ENCODE measurements at regions not wholly inside any gene's neighbourhood (a gene's known extent, or its start where the extent isn't known, plus 50 kb on each side); places are given as distances from the start of the nearest gene placed in this dataset.

GRCh38 chr18:78738076-78738690 is 241.4 kb upstream of the SALL3 start:
- TF ChIP-seq SIN3A (IDR thresholded peaks at IDR 0.05; ENCODE audit: borderline replicate concordance, insufficient read depth, low read length) (no peak), TAF1 (IDR thresholded peaks at IDR 0.05; ENCODE audit: borderline replicate concordance, insufficient read depth, low read length) (no peak), POLR2AphosphoS5 (IDR thresholded peaks at IDR 0.05; ENCODE audit: low read depth, low read length) (no peak), REST (IDR thresholded peaks at IDR 0.05; ENCODE audit: insufficient read depth in 1 of 2, low read depth in 2 of 2, low read length in 2 of 2) (no peak), FOXP2 (optimal IDR thresholded peaks at IDR 0.05; ENCODE audit: borderline replicate concordance, extremely low read depth, extremely low read length, insufficient read depth) (no peak)

GRCh38 chr18:78739115-78739514 is 240.5 kb upstream of the SALL3 start:
- TF ChIP-seq REST (IDR thresholded peaks at IDR 0.05; ENCODE audit: insufficient read depth in 1 of 2, low read depth in 2 of 2, low read length in 2 of 2) (no peak), POLR2AphosphoS5 (IDR thresholded peaks at IDR 0.05; ENCODE audit: low read depth, low read length) (no peak), SIN3A (IDR thresholded peaks at IDR 0.05; ENCODE audit: borderline replicate concordance, insufficient read depth, low read length) (no peak), TAF1 (IDR thresholded peaks at IDR 0.05; ENCODE audit: borderline replicate concordance, insufficient read depth, low read length) (no peak), FOXP2 (optimal IDR thresholded peaks at IDR 0.05; ENCODE audit: borderline replicate concordance, extremely low read depth, extremely low read length, insufficient read depth) (no peak)

- no peak for TF ChIP-seq POLR2AphosphoS5 (IDR thresholded peaks at IDR 0.05; ENCODE audit: low read depth, low read length)
- no peak for TF ChIP-seq FOXP2 (optimal IDR thresholded peaks at IDR 0.05; ENCODE audit: borderline replicate concordance, extremely low read depth, extremely low read length, insufficient read depth)
- TF ChIP-seq SIN3A (IDR thresholded peaks at IDR 0.05; ENCODE audit: borderline replicate concordance, insufficient read depth, low read length), result no peak
- no peak for TF ChIP-seq TAF1 (IDR thresholded peaks at IDR 0.05; ENCODE audit: borderline replicate concordance, insufficient read depth, low read length)
- TF ChIP-seq REST (IDR thresholded peaks at IDR 0.05; ENCODE audit: insufficient read depth in 1 of 2, low read depth in 2 of 2, low read length in 2 of 2), result no peak
Observed at GRCh38 chr18:78739882-78740677, 239.5 kb upstream of the SALL3 start.

- no peak for TF ChIP-seq TAF1 (IDR thresholded peaks at IDR 0.05; ENCODE audit: borderline replicate concordance, insufficient read depth, low read length)
- TF ChIP-seq POLR2AphosphoS5 (IDR thresholded peaks at IDR 0.05; ENCODE audit: low read depth, low read length), result no peak
- no peak for TF ChIP-seq FOXP2 (optimal IDR thresholded peaks at IDR 0.05; ENCODE audit: borderline replicate concordance, extremely low read depth, extremely low read length, insufficient read depth)
- TF ChIP-seq SIN3A (IDR thresholded peaks at IDR 0.05; ENCODE audit: borderline replicate concordance, insufficient read depth, low read length), result no peak
- TF ChIP-seq REST (IDR thresholded peaks at IDR 0.05; ENCODE audit: insufficient read depth in 1 of 2, low read depth in 2 of 2, low read length in 2 of 2), result no peak
Observed at GRCh38 chr18:78740876-78741275, 238.7 kb upstream of the SALL3 start.
